ENCODE measurements at regions not wholly inside any gene's neighbourhood (a gene's known extent, or its start where the extent isn't known, plus 50 kb on each side); places are given as distances from the start of the nearest gene placed in this dataset.
"Not testable (repeated sequence)": the region's sequence is repeated elsewhere in the genome, so short reads cannot be mapped to it uniquely, and the experiment has no call there.

GRCh38 chr2:152273732-152274260 lies 61.2 kb upstream of the FMNL2 start:
- not testable (repeated sequence) for DNase-seq (ENCODE audit: low read depth)

- not testable (repeated sequence) for DNase-seq (ENCODE audit: low read depth)
Measured at GRCh38 chr2:152277896-152278295, 57.1 kb upstream of the FMNL2 start.

- DNase-seq (ENCODE audit: low read depth): peak; percentile 46
Measured at GRCh38 chr2:152278526-152278925, 56.4 kb upstream of the FMNL2 start.

GRCh38 chr2:152279367-152279766 lies 55.6 kb upstream of the FMNL2 start:
- DNase-seq (ENCODE audit: low read depth): not testable (repeated sequence)

- DNase-seq (ENCODE audit: low read depth): no peak
Measured at GRCh38 chr2:152280780-152281179, 54.2 kb upstream of the FMNL2 start.

GRCh38 chr2:152283392-152283791 lies 51.6 kb upstream of the FMNL2 start:
- no peak for DNase-seq (ENCODE audit: low read depth)

GRCh38 chr2:152284398-152284797 lies 50.6 kb upstream of the FMNL2 start:
- DNase-seq (ENCODE audit: low read depth): peak; percentile 13
